ENCODE measurements at regions not wholly inside any gene's neighbourhood (a gene's known extent, or its start where the extent isn't known, plus 50 kb on each side); places are given as distances from the start of the nearest gene placed in this dataset.

- Histone ChIP-seq H3K79me2 (ENCODE audit: insufficient read depth, low read length) (no peaks in the 10 kb centered on the region), H2AFZ (ENCODE audit: low read length) (no peak overlapping the region), H3K27me3 (ENCODE audit: control insufficient read depth in 1 of 2, insufficient read depth in 2 of 2, low read length in 2 of 2) (no peaks in the 10 kb centered on the region), H4K20me1 (ENCODE audit: insufficient read depth, low read length) (no peaks in the 10 kb centered on the region), H3K9me3 (ENCODE audit: low read length) (no peaks in the 10 kb centered on the region), H3K4me2 (ENCODE audit: low read depth, low read length) (no peak overlapping the region), H3K9ac (ENCODE audit: insufficient read depth, low read depth, low read length) (no peak overlapping the region), H3K4me1 (ENCODE audit: insufficient read depth, low read length) (peaks cover 22% of the 10 kb centered on the region), H3K4me3 (replicated peaks in 1 of 3; ENCODE audit: insufficient read depth in 1 of 3, low read depth in 2 of 3, low read length in 3 of 3) (no peak overlapping the region), H3K27ac (ENCODE audit: extremely low read length, insufficient read depth, low read length) (no peak overlapping the region), H3K36me3 (replicated peaks in 1 of 2; ENCODE audit: control insufficient read depth in 1 of 2, insufficient read depth in 2 of 2, low read length in 2 of 2) (no peaks in the 10 kb centered on the region)
- ChIA-PET CTCF (ENCODE audit: low intra/inter-chr PET ratio, low total read pairs) (no interaction called here), POLR2A (interaction anchor here (1.6 kb wide), 1 partner anchor 17 kb away, joined by 5 read pairs; no protein-coding TSS in a partner anchor)
- intact Hi-C loops (cut with micrococcal nuclease; ENCODE audit: unreplicated experiment) (loop anchor here (1.0 to 10.0 kb wide), 2 partner anchors 9 to 88 kb away; no protein-coding TSS in a partner anchor), in situ Hi-C loops (cut with HindIII; ENCODE audit: extremely low pct_ligation_motif_present, low pct_unique_long_range_greater_than_20kb) (no loop called here)
- peak; percentile 68 for DNase-seq (ENCODE audit: low spot score)
- BruUV-seq (replicated peaks), result no TSS peak
- peak; percentile 54 for FAIRE-seq
- ATAC-seq, result peak; percentile 50; the same call in 1 of the 3 replicates
- WGBS (ENCODE audit: low lambda C conversion rate), result 69% methylated on average over 4 of the region's 4 CpGs
- TF ChIP-seq, protein P1, sequence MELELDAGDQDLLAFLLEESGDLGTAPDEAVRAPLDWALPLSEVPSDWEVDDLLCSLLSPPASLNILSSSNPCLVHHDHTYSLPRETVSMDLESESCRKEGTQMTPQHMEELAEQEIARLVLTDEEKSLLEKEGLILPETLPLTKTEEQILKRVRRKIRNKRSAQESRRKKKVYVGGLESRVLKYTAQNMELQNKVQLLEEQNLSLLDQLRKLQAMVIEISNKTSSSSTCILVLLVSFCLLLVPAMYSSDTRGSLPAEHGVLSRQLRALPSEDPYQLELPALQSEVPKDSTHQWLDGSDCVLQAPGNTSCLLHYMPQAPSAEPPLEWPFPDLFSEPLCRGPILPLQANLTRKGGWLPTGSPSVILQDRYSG (CRISPR knock-in tag; IDR thresholded peaks at IDR 0.05), result no peak
- TF ChIP-seq KLF6 (CRISPR knock-in tag; IDR thresholded peaks at IDR 0.05) (no peak), ZBTB43 (CRISPR knock-in tag; conservative IDR thresholded peaks at IDR 0.05) (0 out of 2 replicates have a peak, but pooled peaks have one; percentile 30), FOXO1 (CRISPR knock-in tag; IDR thresholded peaks at IDR 0.05) (peak; percentile 36; the same call in 1 of the 2 replicates), POGZ (CRISPR knock-in tag; IDR thresholded peaks at IDR 0.05) (peak; percentile 77), ZNF83 (CRISPR knock-in tag; IDR thresholded peaks at IDR 0.05; ENCODE audit: borderline replicate concordance) (no peak), CEBPG (CRISPR knock-in tag; IDR thresholded peaks at IDR 0.05) (peak; percentile 89), FOXK1 (CRISPR knock-in tag; IDR thresholded peaks at IDR 0.05; ENCODE audit: borderline replicate concordance, low read depth) (peak; percentile 27; the same call in 1 of the 2 replicates), SOX5 (CRISPR knock-in tag; IDR thresholded peaks at IDR 0.05; ENCODE audit: borderline replicate concordance) (peak; percentile 69; the same call in 1 of the 2 replicates), SETDB1 (CRISPR knock-in tag; IDR thresholded peaks at IDR 0.05; ENCODE audit: borderline replicate concordance) (no peak), ZNF124 (CRISPR knock-in tag; IDR thresholded peaks at IDR 0.05) (no peak), RARA (CRISPR knock-in tag; IDR thresholded peaks at IDR 0.05) (0 out of 2 replicates have a peak, but pooled peaks have one; percentile 13), HOXA3 (CRISPR knock-in tag; IDR thresholded peaks at IDR 0.05) (peak; percentile 34; the same call in 1 of the 2 replicates), STAG1 (CRISPR knock-in tag; IDR thresholded peaks at IDR 0.05) (0 out of 2 replicates have a peak, but pooled peaks have one; percentile 12)
- TF ChIP-seq, protein P2, sequence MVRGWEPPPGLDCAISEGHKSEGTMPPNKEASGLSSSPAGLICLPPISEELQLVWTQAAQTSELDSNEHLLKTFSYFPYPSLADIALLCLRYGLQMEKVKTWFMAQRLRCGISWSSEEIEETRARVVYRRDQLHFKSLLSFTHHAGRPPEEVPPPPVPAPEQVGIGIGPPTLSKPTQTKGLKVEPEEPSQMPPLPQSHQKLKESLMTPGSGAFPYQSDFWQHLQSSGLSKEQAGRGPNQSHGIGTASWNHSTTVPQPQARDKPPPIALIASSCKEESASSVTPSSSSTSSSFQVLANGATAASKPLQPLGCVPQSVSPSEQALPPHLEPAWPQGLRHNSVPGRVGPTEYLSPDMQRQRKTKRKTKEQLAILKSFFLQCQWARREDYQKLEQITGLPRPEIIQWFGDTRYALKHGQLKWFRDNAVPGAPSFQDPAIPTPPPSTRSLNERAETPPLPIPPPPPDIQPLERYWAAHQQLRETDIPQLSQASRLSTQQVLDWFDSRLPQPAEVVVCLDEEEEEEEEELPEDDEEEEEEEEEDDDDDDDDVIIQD (CRISPR knock-in tag; IDR thresholded peaks at IDR 0.05; ENCODE audit: low read depth), result peak; percentile 73
- TF ChIP-seq, protein P3, sequence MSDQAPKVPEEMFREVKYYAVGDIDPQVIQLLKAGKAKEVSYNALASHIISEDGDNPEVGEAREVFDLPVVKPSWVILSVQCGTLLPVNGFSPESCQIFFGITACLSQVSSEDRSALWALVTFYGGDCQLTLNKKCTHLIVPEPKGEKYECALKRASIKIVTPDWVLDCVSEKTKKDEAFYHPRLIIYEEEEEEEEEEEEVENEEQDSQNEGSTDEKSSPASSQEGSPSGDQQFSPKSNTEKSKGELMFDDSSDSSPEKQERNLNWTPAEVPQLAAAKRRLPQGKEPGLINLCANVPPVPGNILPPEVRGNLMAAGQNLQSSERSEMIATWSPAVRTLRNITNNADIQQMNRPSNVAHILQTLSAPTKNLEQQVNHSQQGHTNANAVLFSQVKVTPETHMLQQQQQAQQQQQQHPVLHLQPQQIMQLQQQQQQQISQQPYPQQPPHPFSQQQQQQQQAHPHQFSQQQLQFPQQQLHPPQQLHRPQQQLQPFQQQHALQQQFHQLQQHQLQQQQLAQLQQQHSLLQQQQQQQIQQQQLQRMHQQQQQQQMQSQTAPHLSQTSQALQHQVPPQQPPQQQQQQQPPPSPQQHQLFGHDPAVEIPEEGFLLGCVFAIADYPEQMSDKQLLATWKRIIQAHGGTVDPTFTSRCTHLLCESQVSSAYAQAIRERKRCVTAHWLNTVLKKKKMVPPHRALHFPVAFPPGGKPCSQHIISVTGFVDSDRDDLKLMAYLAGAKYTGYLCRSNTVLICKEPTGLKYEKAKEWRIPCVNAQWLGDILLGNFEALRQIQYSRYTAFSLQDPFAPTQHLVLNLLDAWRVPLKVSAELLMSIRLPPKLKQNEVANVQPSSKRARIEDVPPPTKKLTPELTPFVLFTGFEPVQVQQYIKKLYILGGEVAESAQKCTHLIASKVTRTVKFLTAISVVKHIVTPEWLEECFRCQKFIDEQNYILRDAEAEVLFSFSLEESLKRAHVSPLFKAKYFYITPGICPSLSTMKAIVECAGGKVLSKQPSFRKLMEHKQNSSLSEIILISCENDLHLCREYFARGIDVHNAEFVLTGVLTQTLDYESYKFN (CRISPR knock-in tag; conservative IDR thresholded peaks at IDR 0.05), result 0 out of 2 replicates have a peak, but pooled peaks have one; percentile 16
- TF ChIP-seq, protein P4, sequence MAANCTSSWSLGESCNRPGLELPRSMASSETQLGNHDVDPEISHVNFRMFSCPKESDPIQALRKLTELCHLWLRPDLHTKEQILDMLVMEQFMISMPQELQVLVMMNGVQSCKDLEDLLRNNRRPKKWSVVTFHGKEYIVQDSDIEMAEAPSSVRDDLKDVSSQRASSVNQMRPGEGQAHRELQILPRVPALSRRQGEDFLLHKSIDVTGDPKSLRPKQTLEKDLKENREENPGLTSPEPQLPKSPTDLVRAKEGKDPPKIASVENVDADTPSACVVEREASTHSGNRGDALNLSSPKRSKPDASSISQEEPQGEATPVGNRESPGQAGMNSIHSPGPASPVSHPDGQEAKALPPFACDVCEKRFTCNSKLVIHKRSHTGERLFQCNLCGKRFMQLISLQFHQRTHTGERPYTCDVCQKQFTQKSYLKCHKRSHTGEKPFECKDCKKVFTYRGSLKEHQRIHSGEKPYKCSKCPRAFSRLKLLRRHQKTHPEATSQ (CRISPR knock-in tag; IDR thresholded peaks at IDR 0.05; ENCODE audit: borderline replicate concordance), result peak; percentile 25; the same call in 1 of the 2 replicates
Measured at GRCh38 chr4:12943069-12943468, 541.1 kb downstream of the RAB28 start.

All from HepG2 (cell line).